Neural cell (in vitro differentiated cells): ENCODE measurements at regions not wholly inside any gene's neighbourhood (a gene's known extent, or its start where the extent isn't known, plus 50 kb on each side); places are given as distances from the start of the nearest gene placed in this dataset.

Experiments
- H2AFZ ChIP-seq: fragments of 200-600, 300-800 bp; sonication (generic), shearing (Covaris generic); 2 replicates; pipeline ENCODE4 v1.6.0; 2014; ENCODE audit warnings: low read depth, mild to moderate bottlenecking, antibody characterized with exemption, low read length, moderate library complexity
- H3F3A ChIP-seq: fragments of 200-600 bp; shearing (Covaris generic); 2 replicates; pipeline ENCODE4 v1.6.1; 2016; ENCODE audit warnings: mild to moderate bottlenecking, moderate library complexity, mixed read lengths, antibody characterized with exemption, low read length; ENCODE audit not compliant: insufficient read depth, poor library complexity, severe bottlenecking
- H3K27ac ChIP-seq: fragments of 200-600, 300-800 bp; sonication (generic), shearing (Covaris generic); 2 replicates; pipeline ENCODE4 v1.5.1; 2014; ENCODE audit warnings: mild to moderate bottlenecking, low read length, moderate library complexity
- H3K27me3 ChIP-seq: fragments of 300-800, 200-600 bp; sonication (generic), shearing (Covaris generic); 2 replicates; pipeline ENCODE4 v1.6.0; 2014; ENCODE audit warnings: mild to moderate bottlenecking, low read depth, low read length, moderate library complexity; ENCODE audit not compliant: insufficient read depth
- H3K36me3 ChIP-seq: fragments of 300-800, 200-600 bp; sonication (generic), shearing (Covaris generic); 2 replicates; pipeline ENCODE4 v1.5.1; 2014; ENCODE audit warnings: mild to moderate bottlenecking, antibody characterized with exemption, low read length, moderate library complexity; ENCODE audit not compliant: insufficient read depth
- H3K4me2 ChIP-seq: fragments of 300-800, 200-600 bp; sonication (generic), shearing (Covaris generic); 2 replicates; pipeline ENCODE4 v1.6.0; 2014; ENCODE audit warnings: mild to moderate bottlenecking, low read length
- H3K4me3 ChIP-seq: fragments of 300-800, 200-600 bp; sonication (generic), shearing (Covaris generic); 2 replicates; pipeline ENCODE4 v1.5.1; 2014; ENCODE audit warnings: mild to moderate bottlenecking, low read length, moderate library complexity
- H3K79me2 ChIP-seq: fragments of 200-600 bp; shearing (Covaris generic); replicated peaks from 2 replicates; pipeline ENCODE4 v1.6.0; 2014; ENCODE audit warnings: mild to moderate bottlenecking, low read length, moderate library complexity; ENCODE audit not compliant: insufficient read depth
- H3K9ac ChIP-seq: fragments of 300-800, 200-600 bp; sonication (generic), shearing (Covaris generic); 2 replicates; pipeline ENCODE4 v1.6.1; 2016; ENCODE audit warnings: mild to moderate bottlenecking, low read length, mixed read lengths
- H3K9me2 ChIP-seq: fragments of 200-600 bp; shearing (Covaris generic); 2 replicates; pipeline ENCODE4 v1.6.1; 2016; ENCODE audit warnings: mild to moderate bottlenecking, low read length, mixed read lengths; ENCODE audit not compliant: insufficient read depth
- H3K9me3 ChIP-seq: fragments of 200-600, 300-800 bp; sonication (generic), shearing (Covaris generic); 2 replicates; pipeline ENCODE4 v1.6.1; 2016; ENCODE audit warnings: mild to moderate bottlenecking, mixed run types, low read length, moderate library complexity, mixed read lengths
- H4K20me1 ChIP-seq: fragments of 200-600 bp; shearing (Covaris generic); 2 replicates; pipeline ENCODE4 v1.6.1; 2016; ENCODE audit warnings: mild to moderate bottlenecking, mixed run types; ENCODE audit not compliant: insufficient read depth
- EP300 ChIP-seq: fragments of 450-650 bp; conservative IDR thresholded peaks from 2 replicates; pipeline ENCODE4 v1.6.1; 2014; ENCODE audit warnings: antibody characterized with exemption, mild to moderate bottlenecking, moderate library complexity; ENCODE audit not compliant: poor library complexity, severe bottlenecking
- EZH2 ChIP-seq: fragments of 200-600, 300-800 bp; shearing (Covaris generic), sonication (generic); IDR thresholded peaks from 2 replicates; pipeline ENCODE4 v1.6.1; 2014; ENCODE audit warnings: antibody characterized with exemption, low read length, borderline replicate concordance, mild to moderate bottlenecking; ENCODE audit not compliant: insufficient read depth, poor library complexity, severe bottlenecking
- MXI1 ChIP-seq: fragments of 450-650 bp; conservative IDR thresholded peaks from 2 replicates; pipeline ENCODE4 v1.6.1; 2014; ENCODE audit warnings: antibody characterized with exemption, mild to moderate bottlenecking; ENCODE audit not compliant: poor library complexity, severe bottlenecking
- POLR2AphosphoS5 ChIP-seq: IDR thresholded peaks from 2 replicates; pipeline ENCODE4 v1.6.1; 2012
- RAD21 ChIP-seq: fragments of 450-650 bp; conservative IDR thresholded peaks from 2 replicates; pipeline ENCODE4 v1.6.1; 2014; ENCODE audit warnings: antibody characterized with exemption, mild to moderate bottlenecking, moderate library complexity
- REST ChIP-seq: IDR thresholded peaks from 2 replicates; pipeline ENCODE4 v1.6.1; 2012; ENCODE audit warnings: borderline replicate concordance
- SMC3 ChIP-seq: fragments of 450-650 bp; conservative IDR thresholded peaks from 2 replicates; pipeline ENCODE4 v1.6.1; 2014; ENCODE audit warnings: antibody characterized with exemption, mild to moderate bottlenecking, moderate library complexity; ENCODE audit not compliant: poor library complexity
- TAF1 ChIP-seq: IDR thresholded peaks from 2 replicates; pipeline ENCODE4 v1.6.1; 2012; ENCODE audit warnings: low read depth
- TF ChIP-seq, protein P1 (sequence below): fragments of 450-650 bp; IDR thresholded peaks from 2 replicates; pipeline ENCODE4 v1.5.1; 2014; ENCODE audit warnings: antibody characterized with exemption, mild to moderate bottlenecking, moderate library complexity; ENCODE audit not compliant: poor library complexity, severe bottlenecking

DNA sequence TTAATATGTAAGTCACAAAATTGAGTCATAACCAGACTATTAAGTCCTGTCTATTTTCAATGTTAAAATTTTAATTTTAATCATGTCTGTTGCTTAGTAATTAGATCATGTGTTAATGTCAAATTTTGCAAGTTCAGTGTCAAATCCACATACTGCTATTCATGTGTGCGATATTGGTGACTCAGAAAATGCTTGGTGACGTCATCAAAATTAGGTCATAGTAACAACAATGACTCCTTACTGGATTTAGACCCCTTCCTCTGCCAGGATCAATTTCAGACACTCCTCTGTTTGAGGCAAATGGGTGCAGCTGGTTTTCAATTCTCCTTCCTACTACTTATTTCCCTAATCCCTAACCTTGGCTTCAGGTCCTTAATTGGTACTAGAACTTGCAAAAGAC lies 1394.3 kb upstream of the SLC10A2 start:
- Histone ChIP-seq H3K79me2 (no peaks in the 10 kb centered on the region), H4K20me1 (no peaks in the 10 kb centered on the region), H3F3A (no peaks in the 10 kb centered on the region), H3K27me3 (no peaks in the 10 kb centered on the region), H3K9ac (no peak overlapping the region), H3K4me2 (no peak overlapping the region), H3K4me3 (no peak overlapping the region), H3K36me3 (no peaks in the 10 kb centered on the region), H3K27ac (no peak overlapping the region), H3K9me3 (no peaks in the 10 kb centered on the region), H2AFZ (no peak overlapping the region), H3K9me2 (no peaks in the 10 kb centered on the region)
- no peak for TF ChIP-seq SMC3
- no peak for TF ChIP-seq REST
- TF ChIP-seq MXI1: no peak
- no peak for TF ChIP-seq EP300
- TF ChIP-seq EZH2: no peak
- no peak for TF ChIP-seq POLR2AphosphoS5
- no peak for TF ChIP-seq TAF1

- H3K9ac ChIP-seq: no peak overlapping the region
Measured at GRCh38 chr13:104450006-104450405, 1383.8 kb upstream of the SLC10A2 start.

More at GRCh38 chr13:104450006-104450405, 1383.8 kb upstream of the SLC10A2 start:
- no peaks in the 10 kb centered on the region for H3K9me2 ChIP-seq
- no peaks in the 10 kb centered on the region for H4K20me1 ChIP-seq
- no peak overlapping the region for H3K27ac ChIP-seq
- no peaks in the 10 kb centered on the region for H3F3A ChIP-seq
- H2AFZ ChIP-seq: no peak overlapping the region
- H3K27me3 ChIP-seq: no peaks in the 10 kb centered on the region
- no peak overlapping the region for H3K4me3 ChIP-seq
- H3K36me3 ChIP-seq: no peaks in the 10 kb centered on the region
- TF ChIP-seq MXI1 (no peak), SMC3 (no peak), RAD21 (no peak), EP300 (no peak), REST (no peak), POLR2AphosphoS5 (no peak), EZH2 (no peak), TAF1 (no peak)
- TF ChIP-seq, protein P1, sequence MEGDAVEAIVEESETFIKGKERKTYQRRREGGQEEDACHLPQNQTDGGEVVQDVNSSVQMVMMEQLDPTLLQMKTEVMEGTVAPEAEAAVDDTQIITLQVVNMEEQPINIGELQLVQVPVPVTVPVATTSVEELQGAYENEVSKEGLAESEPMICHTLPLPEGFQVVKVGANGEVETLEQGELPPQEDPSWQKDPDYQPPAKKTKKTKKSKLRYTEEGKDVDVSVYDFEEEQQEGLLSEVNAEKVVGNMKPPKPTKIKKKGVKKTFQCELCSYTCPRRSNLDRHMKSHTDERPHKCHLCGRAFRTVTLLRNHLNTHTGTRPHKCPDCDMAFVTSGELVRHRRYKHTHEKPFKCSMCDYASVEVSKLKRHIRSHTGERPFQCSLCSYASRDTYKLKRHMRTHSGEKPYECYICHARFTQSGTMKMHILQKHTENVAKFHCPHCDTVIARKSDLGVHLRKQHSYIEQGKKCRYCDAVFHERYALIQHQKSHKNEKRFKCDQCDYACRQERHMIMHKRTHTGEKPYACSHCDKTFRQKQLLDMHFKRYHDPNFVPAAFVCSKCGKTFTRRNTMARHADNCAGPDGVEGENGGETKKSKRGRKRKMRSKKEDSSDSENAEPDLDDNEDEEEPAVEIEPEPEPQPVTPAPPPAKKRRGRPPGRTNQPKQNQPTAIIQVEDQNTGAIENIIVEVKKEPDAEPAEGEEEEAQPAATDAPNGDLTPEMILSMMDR: no peak
- H3K9me3 ChIP-seq: no peaks in the 10 kb centered on the region
- H3K4me2 ChIP-seq: no peak overlapping the region
- H3K79me2 ChIP-seq: no peaks in the 10 kb centered on the region
